GM18499 (cell line): ENCODE measurements at regions not wholly inside any gene's neighbourhood (a gene's known extent, or its start where the extent isn't known, plus 50 kb on each side); places are given as distances from the start of the nearest gene placed in this dataset.
A peak's percentile ranks its signal among the peaks of the same experiment; 100 is the strongest.
"Not testable (repeated sequence)": the region's sequence is repeated elsewhere in the genome, so short reads cannot be mapped to it uniquely, and the experiment has no call there.

ENCODE experiments used
- ATAC-seq: cut with Tn5 transposase; IDR thresholded peaks from one replicate; pipeline ENCODE4 v1.9.1; 2021; ENCODE audit warnings: moderate number of reproducible peaks; ENCODE audit not compliant: insufficient read depth, unreplicated experiment

- ATAC-seq = no peak
These were observed 92.2 kb upstream of the GNAQ start for GRCh38 chr9:78123808-78124207.

GRCh38 chr9:78122631-78123030 lies 91.0 kb upstream of the GNAQ start:
- no peak for ATAC-seq

GRCh38 chr9:78121488-78121887 lies 89.9 kb upstream of the GNAQ start:
- ATAC-seq = no peak

GRCh38 chr9:78118742-78119473 lies 87.3 kb upstream of the GNAQ start:
- peak; percentile 85 for ATAC-seq

- no peak for ATAC-seq
These were observed 83.5 kb upstream of the GNAQ start for GRCh38 chr9:78115073-78115472.

- no peak for ATAC-seq
These were observed 83.0 kb upstream of the GNAQ start for GRCh38 chr9:78114581-78114980.

- no peak for ATAC-seq
These were observed 80.8 kb upstream of the GNAQ start for GRCh38 chr9:78112406-78112805.

- ATAC-seq = no peak
These were observed 80.4 kb upstream of the GNAQ start for GRCh38 chr9:78112004-78112403.

GRCh38 chr9:78109075-78109474 lies 77.5 kb upstream of the GNAQ start:
- no peak for ATAC-seq

- not testable (repeated sequence) for ATAC-seq
These were observed 75.0 kb upstream of the GNAQ start for GRCh38 chr9:78106586-78106985.

- ATAC-seq = peak; percentile 90
These were observed 72.4 kb upstream of the GNAQ start for GRCh38 chr9:78103971-78104433.

- ATAC-seq = no peak
These were observed 69.6 kb upstream of the GNAQ start for GRCh38 chr9:78101247-78101646.

- no peak for ATAC-seq
These were observed 65.9 kb upstream of the GNAQ start for GRCh38 chr9:78097541-78097940.

GRCh38 chr9:78091731-78092130 lies 60.1 kb upstream of the GNAQ start:
- no peak for ATAC-seq

- ATAC-seq = no peak
These were observed 57.5 kb upstream of the GNAQ start for GRCh38 chr9:78089111-78089510.

- ATAC-seq = not testable (repeated sequence)
These were observed 56.6 kb upstream of the GNAQ start for GRCh38 chr9:78088190-78088589.
